HCT116 (cell line): ENCODE measurements at regions not wholly inside any gene's neighbourhood (a gene's known extent, or its start where the extent isn't known, plus 50 kb on each side); places are given as distances from the start of the nearest gene placed in this dataset.

Source experiments
- CTCF ChIP-seq, 3 experiments: fragments of 200-600 bp in 1 of 3; sonication (generic) in 1 of 3; IDR thresholded peaks in 2 of 3; conservative IDR thresholded peaks in 1 of 3; 2 replicates each; pipeline ENCODE4 v1.5.1; 2012 to 2017; ENCODE audit warnings: low read depth in 2 of 3, low read length in 2 of 3, antibody characterized with exemption in 1 of 3, borderline replicate concordance in 1 of 3, control low read depth in 1 of 3, mild to moderate bottlenecking in 1 of 3, mixed read lengths in 1 of 3, mixed run types in 1 of 3, moderate library complexity in 1 of 3; ENCODE audit not compliant: insufficient read depth in 1 of 3
- EGR1 ChIP-seq: IDR thresholded peaks from 2 replicates; pipeline ENCODE4 v1.6.1; 2012; ENCODE audit warnings: low read depth
- ELF1 ChIP-seq: IDR thresholded peaks from 2 replicates; pipeline ENCODE4 v1.6.1; 2012; ENCODE audit warnings: low read depth, borderline replicate concordance
- EZH2 ChIP-seq: fragments of 200-600 bp; sonication (generic); IDR thresholded peaks from 2 replicates; pipeline ENCODE4 v1.6.1; 2017; ENCODE audit warnings: antibody characterized with exemption, mixed run types
- MAX ChIP-seq: IDR thresholded peaks from 2 replicates; pipeline ENCODE4 v1.6.1; 2012
- POLR2A ChIP-seq: IDR thresholded peaks from 2 replicates; pipeline ENCODE4 v1.7.0; 2011; ENCODE audit warnings: borderline replicate concordance; ENCODE audit not compliant: insufficient read depth, insufficient read length; ENCODE audit errors: extremely low read depth
- RAD21 ChIP-seq: IDR thresholded peaks from 2 replicates; pipeline ENCODE4 v1.6.1; 2012; ENCODE audit warnings: low read depth, mild to moderate bottlenecking
- SP1 ChIP-seq: IDR thresholded peaks from 2 replicates; pipeline ENCODE4 v1.6.1; 2012; ENCODE audit warnings: low read depth
- YY1 ChIP-seq: IDR thresholded peaks from 2 replicates; pipeline ENCODE4 v1.6.1; 2011; ENCODE audit warnings: low read length, low read depth, moderate library complexity, mild to moderate bottlenecking; ENCODE audit not compliant: insufficient replicate concordance; ENCODE audit errors: extremely low read depth
- ZNF274 ChIP-seq: fragments of 200-500 bp; sonication (Bioruptor generic); IDR thresholded peaks from 2 replicates; pipeline ENCODE4 v1.6.1; 2014; ENCODE audit warnings: mild to moderate bottlenecking, low read depth, low read length, inconsistent platforms

- no peak for TF ChIP-seq CTCF (IDR thresholded peaks at IDR 0.05 in 2 of 3, conservative IDR thresholded peaks at IDR 0.05 in 1 of 3; ENCODE audit: borderline replicate concordance in 1 of 3, insufficient read depth in 1 of 3, low read depth in 2 of 3, low read length in 2 of 3)
- no peak for TF ChIP-seq EZH2
- no peak for TF ChIP-seq EGR1
- no peak for TF ChIP-seq POLR2A
- no peak for TF ChIP-seq RAD21
- no peak for TF ChIP-seq SP1
- no peak for TF ChIP-seq ELF1
- no peak for TF ChIP-seq ZNF274
- TF ChIP-seq MAX, result no peak
- TF ChIP-seq YY1, result no peak
Measured at GRCh38 chr2:35114765-35115164, 1240.8 kb upstream of the CRIM1 start.
